Endodermal cell (in vitro differentiated cells): ENCODE measurements at regions not wholly inside any gene's neighbourhood (a gene's known extent, or its start where the extent isn't known, plus 50 kb on each side); places are given as distances from the start of the nearest gene placed in this dataset.

Source experiments
- DNase-seq: peaks from one replicate; pipeline ENCODE4 v3.0.0-alpha.2; 2017
- H3K27ac ChIP-seq: 2 replicates; pipeline ENCODE4 v1.5.1; 2013; ENCODE audit warnings: mild to moderate bottlenecking, low read depth, low read length, moderate library complexity
- H3K27me3 ChIP-seq: 2 replicates; pipeline ENCODE4 v1.6.1; 2013; ENCODE audit warnings: mild to moderate bottlenecking, low read length, moderate library complexity; ENCODE audit not compliant: insufficient read depth, control insufficient read depth, poor library complexity, severe bottlenecking
- H3K36me3 ChIP-seq: 2 replicates; pipeline ENCODE4 v1.7.0; 2013; ENCODE audit warnings: mild to moderate bottlenecking, low read length, moderate library complexity; ENCODE audit not compliant: control insufficient read depth, insufficient read depth
- H3K4me1 ChIP-seq: one replicate; pipeline ENCODE4 v1.7.0; 2013; ENCODE audit warnings: low read length; ENCODE audit not compliant: control insufficient read depth, insufficient read depth
- H3K4me3 ChIP-seq: 2 replicates; pipeline ENCODE4 v1.5.1; 2013; ENCODE audit warnings: mild to moderate bottlenecking, low read length, moderate library complexity
- H3K9ac ChIP-seq: 2 replicates; pipeline ENCODE4 v1.6.1; 2013; ENCODE audit warnings: mild to moderate bottlenecking, low read length, moderate library complexity; ENCODE audit not compliant: poor library complexity, severe bottlenecking; ENCODE audit errors: extremely low read depth
- H3K9me3 ChIP-seq: 2 replicates; pipeline ENCODE4 v1.6.1; 2013; ENCODE audit warnings: mild to moderate bottlenecking, low read length, moderate library complexity; ENCODE audit not compliant: control insufficient read depth
- H3K27ac Mint-ChIP-seq: 2 replicates; pipeline ENCODE4 v1.8.0; 2020; ENCODE audit warnings: mixed read lengths
- H3K27me3 Mint-ChIP-seq: 2 replicates; pipeline ENCODE4 v1.8.0; 2021; ENCODE audit warnings: mild to moderate bottlenecking, mixed read lengths; ENCODE audit not compliant: insufficient read depth
- H3K36me3 Mint-ChIP-seq: 2 replicates; pipeline ENCODE4 v1.8.0; 2020; ENCODE audit warnings: low read depth, mixed read lengths
- H3K4me1 Mint-ChIP-seq: 2 replicates; pipeline ENCODE4 v1.8.0; 2020; ENCODE audit warnings: mixed read lengths
- H3K4me3 Mint-ChIP-seq: 2 replicates; pipeline ENCODE4 v1.8.0; 2020; ENCODE audit warnings: mild to moderate bottlenecking, moderate library complexity, mixed read lengths
- H3K9me3 Mint-ChIP-seq: 2 replicates; pipeline ENCODE4 v1.8.0; 2020; ENCODE audit warnings: mild to moderate bottlenecking, mixed read lengths
- CTCF ChIP-seq: fragments of 200-600 bp; sonication (generic); conservative IDR thresholded peaks from 2 replicates; pipeline ENCODE4 v1.5.0; 2021; ENCODE audit warnings: antibody characterized with exemption, mild to moderate bottlenecking
- WGBS, 2 experiments: methylation state at CpG; one replicate each; pipeline versions ENCODE4 v1.1.5 to v1.1.7; 2013; ENCODE audit warnings: missing lambda C conversion rate in 2 of 2, mixed read lengths in 1 of 2; ENCODE audit not compliant: insufficient coverage in 1 of 2, insufficient read length in 1 of 2; 5-methylcytosine and 5-hydroxymethylcytosine counted together

DNA sequence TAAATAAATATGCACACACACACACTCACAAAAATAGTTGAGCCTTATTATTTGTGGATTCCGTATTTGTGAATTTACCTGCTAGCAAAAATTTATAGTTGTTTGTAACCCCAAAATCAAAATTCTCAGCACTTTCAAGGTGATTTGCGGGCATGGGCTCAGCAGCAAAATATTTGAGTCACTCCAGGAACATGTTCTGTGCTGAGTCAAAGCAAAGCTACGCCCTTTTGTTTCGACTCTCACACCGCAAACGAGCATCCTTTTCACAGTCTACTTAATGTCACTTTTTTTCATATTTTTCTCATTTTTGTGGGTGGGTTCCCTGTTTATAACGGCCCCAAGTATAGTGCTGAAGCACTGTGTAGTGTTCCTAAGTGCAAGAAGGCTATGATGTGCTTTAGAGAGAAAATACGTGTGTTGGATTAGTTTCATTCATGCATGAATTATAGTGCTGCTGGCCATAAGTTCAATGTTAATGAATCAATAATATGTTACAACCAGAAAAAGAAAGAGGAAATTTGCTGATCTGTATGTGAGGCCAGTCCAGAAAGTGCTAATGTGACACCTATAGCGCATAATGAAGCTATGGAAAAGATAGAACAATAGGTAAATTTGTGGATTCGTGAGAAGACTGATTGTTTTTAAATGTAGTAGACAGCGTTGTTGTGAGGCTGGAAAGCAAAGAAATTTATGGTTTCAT is 723.2 kb upstream of the AGA start:
- Histone ChIP-seq H3K27ac (no peak overlapping the region), H3K4me3 (no peak overlapping the region), H3K36me3 (no peaks in the 10 kb centered on the region), H3K9ac (no peak overlapping the region), H3K4me1 (no peaks in the 10 kb centered on the region), H3K27me3 (no peaks in the 10 kb centered on the region), H3K9me3 (peaks cover 10% of the 10 kb centered on the region)
- no peak for DNase-seq
- no peaks in the 10 kb centered on the region for H3K27me3 Mint-ChIP-seq
- H3K36me3 Mint-ChIP-seq: peaks cover 3% of the 10 kb centered on the region
- no peak for TF ChIP-seq CTCF
- no peaks in the 10 kb centered on the region for H3K4me1 Mint-ChIP-seq
- WGBS, 2 experiments: 83 to 92% methylated on average over 4 to 11 of the region's 11 CpGs
- no peak overlapping the region for H3K4me3 Mint-ChIP-seq
- no peak overlapping the region for H3K27ac Mint-ChIP-seq
- peaks cover 17% of the 10 kb centered on the region for H3K9me3 Mint-ChIP-seq

GRCh38 chr4:178165951-178166308 is 723.7 kb upstream of the AGA start:
- Histone ChIP-seq H3K9me3 (peaks cover 4% of the 10 kb centered on the region), H3K4me3 (no peak overlapping the region), H3K9ac (no peak overlapping the region), H3K36me3 (no peaks in the 10 kb centered on the region), H3K27ac (no peak overlapping the region), H3K4me1 (no peaks in the 10 kb centered on the region), H3K27me3 (no peaks in the 10 kb centered on the region)
- no peak overlapping the region for H3K4me3 Mint-ChIP-seq
- 67 to 86% methylated on average over 1 to 5 of the region's 5 CpGs for WGBS, 2 experiments
- no peaks in the 10 kb centered on the region for H3K27me3 Mint-ChIP-seq
- H3K9me3 Mint-ChIP-seq: peaks cover 13% of the 10 kb centered on the region
- H3K36me3 Mint-ChIP-seq: peaks cover 3% of the 10 kb centered on the region
- no peak for DNase-seq
- no peaks in the 10 kb centered on the region for H3K4me1 Mint-ChIP-seq
- H3K27ac Mint-ChIP-seq: no peak overlapping the region
- no peak for TF ChIP-seq CTCF

DNA sequence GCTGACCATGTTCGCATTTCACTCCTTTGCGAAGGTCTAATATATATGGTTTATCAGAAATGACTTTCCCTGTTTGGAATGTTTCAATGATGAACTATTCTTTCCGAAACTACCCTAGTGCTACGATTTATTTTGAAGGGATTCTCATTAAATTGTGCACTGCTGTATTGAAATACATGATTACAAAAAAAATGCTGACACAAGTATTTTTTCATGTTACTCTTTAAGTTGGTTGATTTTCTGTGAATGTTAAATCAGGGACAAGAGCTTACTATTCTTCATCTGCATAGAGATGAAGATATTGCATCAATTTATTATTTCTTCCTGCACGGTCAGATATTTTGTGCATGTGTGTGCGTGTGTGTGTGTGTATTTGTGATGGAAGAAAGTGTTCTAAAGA is 731.5 kb upstream of the AGA start:
- no peak for TF ChIP-seq CTCF
- no peak overlapping the region for H3K27ac Mint-ChIP-seq
- Histone ChIP-seq H3K36me3 (no peaks in the 10 kb centered on the region), H3K4me3 (no peak overlapping the region), H3K27me3 (no peaks in the 10 kb centered on the region), H3K27ac (no peak overlapping the region), H3K9ac (no peak overlapping the region), H3K4me1 (no peaks in the 10 kb centered on the region), H3K9me3 (no peaks in the 10 kb centered on the region)
- peaks cover 3% of the 10 kb centered on the region for H3K9me3 Mint-ChIP-seq
- no peaks in the 10 kb centered on the region for H3K27me3 Mint-ChIP-seq
- H3K4me3 Mint-ChIP-seq: no peak overlapping the region
- no peak for DNase-seq
- WGBS, 2 experiments: 63 to 90% methylated on average over 2 to 6 of the region's 6 CpGs
- H3K36me3 Mint-ChIP-seq: no peaks in the 10 kb centered on the region
- no peaks in the 10 kb centered on the region for H3K4me1 Mint-ChIP-seq
